T-cell (primary cell): ENCODE measurements at regions not wholly inside any gene's neighbourhood (a gene's known extent, or its start where the extent isn't known, plus 50 kb on each side); places are given as distances from the start of the nearest gene placed in this dataset.

ENCODE experiments used
- ATAC-seq, 4 experiments: fragments of 200-7000 bp in 3 of 4; fragments of 150-1000 bp in 1 of 4; cut with Tn5 transposase; replicated peaks in 1 of 4; 1 replicate in 3 of 4; 2 replicates in 1 of 4; pipeline ENCODE4 v1.10.0; 2021; ENCODE audit warnings: moderate library complexity in 3 of 4, mild to moderate bottlenecking in 2 of 4, moderate number of reproducible peaks in 1 of 4
- CTCF ChIA-PET, 2 donors: fragments of 300-600 bp; sonication (Branson Sonifier 250); formaldehyde crosslinking; loops; one replicate each; lab custom pipeline; 2022; ENCODE audit warnings: antibody characterized with exemption in 2 of 2; lab: Charles Lee
- POLR2A ChIA-PET, 2 donors: fragments of 300-600 bp; sonication (Branson Sonifier 250); formaldehyde crosslinking; loops; one replicate each; lab custom pipeline; 2022; ENCODE audit warnings: antibody characterized with exemption in 2 of 2; lab: Charles Lee
- DNase-seq, 35 experiments: peaks; one replicate each; pipeline versions ENCODE4 v3.0.0 to v3.0.0-alpha.2; 2013 to 2023
- H3K27ac ChIP-seq: one replicate; pipeline ENCODE4 v1.5.1; 2013; ENCODE audit warnings: low read length
- H3K27me3 ChIP-seq, 2 experiments: replicated peaks in 1 of 2; 1 replicate in 1 of 2; 2 replicates in 1 of 2; pipeline versions ENCODE4 v1.6.1 to v1.7.0; 2013; ENCODE audit warnings: low read length in 1 of 2, mixed read lengths in 1 of 2; ENCODE audit not compliant: control insufficient read depth in 2 of 2, insufficient read depth in 2 of 2; ENCODE audit errors: extremely low read depth in 1 of 2
- H3K36me3 ChIP-seq, 2 donors: 1 replicate in 1 of 2; 2 replicates in 1 of 2; pipeline versions ENCODE4 v1.6.1 to v1.7.0; 2013; ENCODE audit warnings: low read length in 1 of 2; ENCODE audit not compliant: control insufficient read depth in 2 of 2, insufficient read depth in 1 of 2; ENCODE audit errors: extremely low read depth in 1 of 2
- H3K4me1 ChIP-seq, 2 experiments: 1 replicate in 1 of 2; 2 replicates in 1 of 2; pipeline versions ENCODE4 v1.6.1 to v1.7.0; 2013; ENCODE audit warnings: low read length in 2 of 2, mixed read lengths in 1 of 2; ENCODE audit not compliant: insufficient read depth in 2 of 2, control insufficient read depth in 1 of 2; ENCODE audit errors: extremely low read depth in 1 of 2
- H3K4me3 ChIP-seq, 2 donors: 1 replicate in 1 of 2; 2 replicates in 1 of 2; pipeline versions ENCODE4 v1.5.1 to v1.7.0; 2013; ENCODE audit warnings: mild to moderate bottlenecking in 2 of 2, low read length in 1 of 2, moderate library complexity in 1 of 2; ENCODE audit not compliant: control insufficient read depth in 1 of 2; ENCODE audit errors: extremely low read depth in 1 of 2
- H3K9me3 ChIP-seq: 2 replicates; pipeline ENCODE4 v1.7.0; 2013
- H3K27ac Mint-ChIP-seq, 2 donors: one replicate each; pipeline ENCODE4 v1.8.0; 2020 to 2021; ENCODE audit warnings: mild to moderate bottlenecking in 2 of 2, mixed read lengths in 2 of 2
- H3K27me3 Mint-ChIP-seq, 2 donors: one replicate each; pipeline ENCODE4 v1.8.0; 2021 to 2022; ENCODE audit warnings: mixed read lengths in 2 of 2
- H3K36me3 Mint-ChIP-seq: one replicate; pipeline ENCODE4 v1.8.0; 2021; ENCODE audit warnings: mixed read lengths
- H3K4me1 Mint-ChIP-seq, 3 donors: one replicate each; pipeline ENCODE4 v1.8.0; 2020 to 2022; ENCODE audit warnings: mixed read lengths in 3 of 3, mild to moderate bottlenecking in 1 of 3
- H3K4me3 Mint-ChIP-seq, 3 donors: one replicate each; pipeline ENCODE4 v1.8.0; 2020 to 2022; ENCODE audit warnings: mild to moderate bottlenecking in 3 of 3, mixed read lengths in 3 of 3, moderate library complexity in 3 of 3
- H3K9me3 Mint-ChIP-seq, 3 donors: one replicate each; pipeline ENCODE4 v1.8.0; 2020 to 2022; ENCODE audit warnings: mixed read lengths in 3 of 3
- WGBS: methylation state at CpG from one replicate; pipeline ENCODE4 v1.1.5; 2013; ENCODE audit warnings: missing lambda C conversion rate; ENCODE audit not compliant: insufficient coverage; 5-methylcytosine and 5-hydroxymethylcytosine counted together

DNA sequence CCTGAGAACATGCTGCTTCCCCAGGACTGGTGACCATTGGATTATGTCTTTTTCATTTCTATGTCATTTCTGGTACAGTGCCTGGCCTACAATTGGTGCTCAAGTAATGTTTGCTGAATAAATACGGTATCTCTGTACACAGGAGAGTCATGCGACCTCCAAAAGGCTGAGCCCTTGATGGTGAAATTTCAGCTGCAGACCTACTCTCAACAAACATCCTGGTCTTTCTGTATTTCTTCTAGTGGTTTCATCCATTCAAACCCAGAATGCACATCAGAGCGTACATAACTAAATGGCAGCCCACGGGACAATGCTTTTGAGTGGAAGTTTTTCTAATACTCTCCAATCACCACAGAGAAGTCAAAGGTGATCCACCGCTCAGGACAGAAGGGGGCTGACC, 62.6 kb upstream of the RPS23 start:
- Mint-ChIP-seq H3K27ac (no peak overlapping the region), H3K4me1 (peaks cover 0 to 5% (median 2%) of the 10 kb centered on the region in 3 donors), H3K4me3 (no peak overlapping the region), H3K27me3 (peaks cover 12 to 20% of the 10 kb centered on the region in 2 donors), H3K9me3 (no peaks in the 10 kb centered on the region), H3K36me3 (no peaks in the 10 kb centered on the region)
- ATAC-seq (no peak), DNase-seq (no peak)
- H3K36me3 ChIP-seq, result no peaks in the 10 kb centered on the region
- H3K9me3 ChIP-seq, result no peaks in the 10 kb centered on the region
- CTCF ChIA-PET, result interaction anchor here in 1 of 2 donors (0.8 kb wide), 1 partner anchor 9 kb away, joined by 3 read pairs; no protein-coding TSS in a partner anchor
- WGBS, result 61% methylated on average over 2 of the region's 5 CpGs
- H3K27ac ChIP-seq, result no peak overlapping the region
- POLR2A ChIA-PET, result no interaction called here
- H3K27me3 ChIP-seq, result peaks cover 0 to 20% of the 10 kb centered on the region in 2 experiments
- H3K4me1 ChIP-seq, result no peaks in the 10 kb centered on the region
- H3K4me3 ChIP-seq, result no peak overlapping the region

GRCh38 chr5:82339792-82340191, 61.6 kb upstream of the RPS23 start:
- no CpG with 5 or more reads among the region's 3 CpGs for WGBS
- Mint-ChIP-seq H3K4me1 (peaks cover 0 to 5% (median 2%) of the 10 kb centered on the region in 3 donors), H3K4me3 (no peak overlapping the region), H3K9me3 (no peaks in the 10 kb centered on the region), H3K27ac (no peak overlapping the region), H3K36me3 (no peaks in the 10 kb centered on the region), H3K27me3 (peaks cover 12 to 18% of the 10 kb centered on the region in 2 donors)
- ChIA-PET POLR2A (no interaction called here), CTCF (interaction anchor here in 1 of 2 donors (0.8 kb wide), 1 partner anchor 10 kb away, joined by 3 read pairs; no protein-coding TSS in a partner anchor)
- no peak for ATAC-seq
- Histone ChIP-seq H3K27me3 (peaks cover 0 to 12% of the 10 kb centered on the region in 2 experiments), H3K36me3 (no peaks in the 10 kb centered on the region), H3K4me1 (no peaks in the 10 kb centered on the region), H3K9me3 (no peaks in the 10 kb centered on the region), H3K4me3 (no peak overlapping the region), H3K27ac (no peak overlapping the region)
- no peak for DNase-seq

DNA sequence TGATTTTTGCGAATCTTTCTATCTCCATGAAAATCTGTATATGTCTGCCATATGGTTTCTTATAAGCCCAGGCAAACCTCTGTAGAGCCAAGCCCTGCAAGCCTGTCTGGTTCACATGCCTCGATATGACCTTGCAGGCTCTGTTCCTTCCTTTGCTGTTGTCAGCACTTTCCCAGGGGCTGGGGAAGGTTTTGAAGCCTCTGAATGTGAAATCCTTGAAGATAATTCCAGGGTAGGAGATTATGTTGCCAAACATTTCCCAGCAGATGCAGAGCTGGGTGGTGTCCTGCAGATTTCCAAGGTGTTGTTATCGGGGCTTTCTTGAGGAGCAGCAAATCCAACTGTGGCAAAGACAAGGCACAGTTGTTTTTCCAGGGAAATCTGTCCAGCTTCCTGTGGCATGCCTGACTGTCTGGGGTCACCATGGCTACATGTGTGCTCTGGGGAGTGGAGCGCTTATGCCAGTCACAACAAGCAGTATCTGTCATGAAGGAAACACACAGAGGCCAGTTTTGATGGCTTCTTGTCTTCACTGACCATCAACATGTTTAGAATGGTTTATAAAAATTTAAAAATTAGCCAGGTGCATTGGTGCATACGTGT, 60.7 kb upstream of the RPS23 start:
- Mint-ChIP-seq H3K9me3 (no peaks in the 10 kb centered on the region), H3K27me3 (peaks cover 15 to 16% of the 10 kb centered on the region in 2 donors), H3K27ac (no peak overlapping the region), H3K4me3 (no peak overlapping the region), H3K4me1 (peaks cover 0 to 5% (median 2%) of the 10 kb centered on the region in 3 donors), H3K36me3 (no peaks in the 10 kb centered on the region)
- Histone ChIP-seq H3K27ac (no peak overlapping the region), H3K36me3 (no peaks in the 10 kb centered on the region), H3K9me3 (no peaks in the 10 kb centered on the region), H3K27me3 (peaks cover 0 to 12% of the 10 kb centered on the region in 2 experiments), H3K4me1 (no peaks in the 10 kb centered on the region), H3K4me3 (no peak overlapping the region)
- ChIA-PET POLR2A (no interaction called here), CTCF (no interaction called here)
- no peak for ATAC-seq
- 100% methylated on average over 2 of the region's 5 CpGs for WGBS
- no peak for DNase-seq

GRCh38 chr5:82336959-82337351, 58.8 kb upstream of the RPS23 start:
- WGBS, result 100% methylated on average over 1 of the region's 1 CpG
- DNase-seq (no peak), ATAC-seq (no peak)
- H3K27me3 Mint-ChIP-seq, result peaks cover 9 to 15% of the 10 kb centered on the region in 2 donors
- no peak overlapping the region for H3K27ac Mint-ChIP-seq
- no peaks in the 10 kb centered on the region for H3K36me3 Mint-ChIP-seq
- Histone ChIP-seq H3K9me3 (no peaks in the 10 kb centered on the region), H3K27ac (no peak overlapping the region), H3K27me3 (peaks cover 0 to 8% of the 10 kb centered on the region in 2 experiments), H3K4me3 (no peak overlapping the region), H3K36me3 (no peaks in the 10 kb centered on the region), H3K4me1 (no peaks in the 10 kb centered on the region)
- peaks cover 0 to 5% (median 2%) of the 10 kb centered on the region in 3 donors for H3K4me1 Mint-ChIP-seq
- ChIA-PET CTCF (no interaction called here), POLR2A (no interaction called here)
- H3K4me3 Mint-ChIP-seq, result no peak overlapping the region
- H3K9me3 Mint-ChIP-seq, result no peaks in the 10 kb centered on the region

- H3K27ac Mint-ChIP-seq, result no peak overlapping the region
- CTCF ChIA-PET, result interaction anchor here in 1 of 2 donors (0.7 to 1.1 kb wide), 2 partner anchors 13 to 18 kb away, joined by 3 read pairs; no protein-coding TSS in a partner anchor
- no peaks in the 10 kb centered on the region for H3K9me3 ChIP-seq
- no peak for ATAC-seq
- peaks cover 0 to 8% of the 10 kb centered on the region in 2 experiments for H3K27me3 ChIP-seq
- no peak for DNase-seq
- H3K4me1 Mint-ChIP-seq, result peaks cover 0 to under 1% (median 0%) of the 10 kb centered on the region in 3 donors
- H3K36me3 Mint-ChIP-seq, result no peaks in the 10 kb centered on the region
- H3K36me3 ChIP-seq, result no peaks in the 10 kb centered on the region
- peaks cover 9 to 11% of the 10 kb centered on the region in 2 donors for H3K27me3 Mint-ChIP-seq
- WGBS, result 100% methylated on average over 2 of the region's 3 CpGs
- no peaks in the 10 kb centered on the region for H3K4me1 ChIP-seq
- no peak overlapping the region for H3K27ac ChIP-seq
- POLR2A ChIA-PET, result no interaction called here
- H3K4me3 Mint-ChIP-seq, result no peak overlapping the region
- no peaks in the 10 kb centered on the region for H3K9me3 Mint-ChIP-seq
- no peak overlapping the region for H3K4me3 ChIP-seq
Measured at GRCh38 chr5:82336226-82336958, 58.2 kb upstream of the RPS23 start.

- peaks cover 0 to 8% of the 10 kb centered on the region in 2 experiments for H3K27me3 ChIP-seq
- no CpG with 5 or more reads among the region's 5 CpGs for WGBS
- no peak overlapping the region for H3K4me3 Mint-ChIP-seq
- H3K4me1 ChIP-seq, result no peaks in the 10 kb centered on the region
- H3K4me3 ChIP-seq, result no peak overlapping the region
- no peaks in the 10 kb centered on the region for H3K9me3 Mint-ChIP-seq
- ATAC-seq, result no peak
- peaks cover 5 to 7% of the 10 kb centered on the region in 2 donors for H3K27me3 Mint-ChIP-seq
- POLR2A ChIA-PET, result no interaction called here
- no peak overlapping the region for H3K27ac ChIP-seq
- no peak for DNase-seq
- CTCF ChIA-PET, result interaction anchor here in 1 of 2 donors (0.7 to 1.1 kb wide), 2 partner anchors 13 to 18 kb away, joined by 3 read pairs; no protein-coding TSS in a partner anchor
- H3K27ac Mint-ChIP-seq, result no peak overlapping the region
- H3K36me3 ChIP-seq, result no peaks in the 10 kb centered on the region
- H3K36me3 Mint-ChIP-seq, result no peaks in the 10 kb centered on the region
- no peaks in the 10 kb centered on the region for H3K4me1 Mint-ChIP-seq
- H3K9me3 ChIP-seq, result no peaks in the 10 kb centered on the region
Measured at GRCh38 chr5:82335806-82336205, 57.7 kb upstream of the RPS23 start.
